Thyroid gland (tissue), 4 donors: ENCODE measurements at regions not wholly inside any gene's neighbourhood (a gene's known extent, or its start where the extent isn't known, plus 50 kb on each side); places are given as distances from the start of the nearest gene placed in this dataset.

Experiments used
- POLR2A ChIP-seq, 2 donors: fragments of 450-650 bp; IDR thresholded peaks; one replicate each; pipeline ENCODE4 v1.6.1; 2017; ENCODE audit warnings: antibody characterized with exemption in 2 of 2, mild to moderate bottlenecking in 2 of 2, moderate library complexity in 1 of 2
- TF ChIP-seq, protein P1 (sequence below), 6 experiments: fragments of 200-600 bp in 3 of 6; fragments of 450-650 bp in 3 of 6; sonication (generic) in 3 of 6; IDR thresholded peaks; one replicate each; pipeline ENCODE4 v1.5.1; 2016 to 2019; ENCODE audit warnings: antibody characterized with exemption in 6 of 6, mild to moderate bottlenecking in 2 of 6, inconsistent platforms in 1 of 6, moderate library complexity in 1 of 6

- TF ChIP-seq, protein P1, sequence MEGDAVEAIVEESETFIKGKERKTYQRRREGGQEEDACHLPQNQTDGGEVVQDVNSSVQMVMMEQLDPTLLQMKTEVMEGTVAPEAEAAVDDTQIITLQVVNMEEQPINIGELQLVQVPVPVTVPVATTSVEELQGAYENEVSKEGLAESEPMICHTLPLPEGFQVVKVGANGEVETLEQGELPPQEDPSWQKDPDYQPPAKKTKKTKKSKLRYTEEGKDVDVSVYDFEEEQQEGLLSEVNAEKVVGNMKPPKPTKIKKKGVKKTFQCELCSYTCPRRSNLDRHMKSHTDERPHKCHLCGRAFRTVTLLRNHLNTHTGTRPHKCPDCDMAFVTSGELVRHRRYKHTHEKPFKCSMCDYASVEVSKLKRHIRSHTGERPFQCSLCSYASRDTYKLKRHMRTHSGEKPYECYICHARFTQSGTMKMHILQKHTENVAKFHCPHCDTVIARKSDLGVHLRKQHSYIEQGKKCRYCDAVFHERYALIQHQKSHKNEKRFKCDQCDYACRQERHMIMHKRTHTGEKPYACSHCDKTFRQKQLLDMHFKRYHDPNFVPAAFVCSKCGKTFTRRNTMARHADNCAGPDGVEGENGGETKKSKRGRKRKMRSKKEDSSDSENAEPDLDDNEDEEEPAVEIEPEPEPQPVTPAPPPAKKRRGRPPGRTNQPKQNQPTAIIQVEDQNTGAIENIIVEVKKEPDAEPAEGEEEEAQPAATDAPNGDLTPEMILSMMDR (IDR thresholded peaks at IDR 0.05) = peak in 3 of 6 experiments; percentile 45 to 53 (median 46)
- TF ChIP-seq POLR2A (IDR thresholded peaks at IDR 0.05) = no peak
Measured at GRCh38 chr1:172745014-172745413, 86.1 kb downstream of the FASLG start.
